ENCODE measurements at regions not wholly inside any gene's neighbourhood (a gene's known extent, or its start where the extent isn't known, plus 50 kb on each side); places are given as distances from the start of the nearest gene placed in this dataset.

- Histone ChIP-seq H3K36me3 (ENCODE audit: insufficient read depth, low read length) (no peaks in the 10 kb centered on the region), H3K27ac (ENCODE audit: low read depth, low read length) (no peak overlapping the region), H3K4me1 (ENCODE audit: insufficient read depth, low read length) (no peaks in the 10 kb centered on the region), H3K27me3 (ENCODE audit: insufficient read depth, low read length, poor library complexity, severe bottlenecking) (no peaks in the 10 kb centered on the region), H3K9me3 (ENCODE audit: low read length) (no peaks in the 10 kb centered on the region), H3K4me3 (ENCODE audit: low read length) (no peak overlapping the region)
- no peak overlapping the region for H3K4me3 Mint-ChIP-seq
- no peaks in the 10 kb centered on the region for H3K36me3 Mint-ChIP-seq
- no peak overlapping the region for H3K27ac Mint-ChIP-seq
- H3K27me3 Mint-ChIP-seq, result peaks cover 0 to 2% of the 10 kb centered on the region in 2 donors
- POLR2A ChIA-PET, result no interaction called here
- no peaks in the 10 kb centered on the region for H3K9me3 Mint-ChIP-seq
- no peak for DNase-seq
- CTCF ChIA-PET, result interaction anchor here (1.0 kb wide), 1 partner anchor 62 kb away, joined by 3 read pairs; no protein-coding TSS in a partner anchor
- H3K4me1 Mint-ChIP-seq, result no peaks in the 10 kb centered on the region
Observed at GRCh38 chr16:80056324-80056723, 455.8 kb upstream of the MAF start.

GRCh38 chr16:80055831-80056230 lies 455.3 kb upstream of the MAF start:
- Histone ChIP-seq H3K4me1 (ENCODE audit: insufficient read depth, low read length) (no peaks in the 10 kb centered on the region), H3K4me3 (ENCODE audit: low read length) (no peak overlapping the region), H3K27ac (ENCODE audit: low read depth, low read length) (no peak overlapping the region), H3K9me3 (ENCODE audit: low read length) (no peaks in the 10 kb centered on the region), H3K36me3 (ENCODE audit: insufficient read depth, low read length) (no peaks in the 10 kb centered on the region), H3K27me3 (ENCODE audit: insufficient read depth, low read length, poor library complexity, severe bottlenecking) (no peaks in the 10 kb centered on the region)
- H3K9me3 Mint-ChIP-seq, result no peaks in the 10 kb centered on the region
- H3K36me3 Mint-ChIP-seq, result no peaks in the 10 kb centered on the region
- no peaks in the 10 kb centered on the region for H3K4me1 Mint-ChIP-seq
- CTCF ChIA-PET, result no interaction called here
- peaks cover 0 to 2% of the 10 kb centered on the region in 2 donors for H3K27me3 Mint-ChIP-seq
- no peak for DNase-seq
- POLR2A ChIA-PET, result no interaction called here
- no peak overlapping the region for H3K27ac Mint-ChIP-seq
- H3K4me3 Mint-ChIP-seq, result no peak overlapping the region

- no peak overlapping the region for H3K27ac ChIP-seq (ENCODE audit: low read depth, low read length)
- no peaks in the 10 kb centered on the region for H3K9me3 ChIP-seq (ENCODE audit: low read length)
- H3K4me1 ChIP-seq (ENCODE audit: insufficient read depth, low read length), result no peaks in the 10 kb centered on the region
- Mint-ChIP-seq H3K27ac (no peak overlapping the region), H3K36me3 (peaks cover 0 to 1% (median 0%) of the 10 kb centered on the region in 3 donors), H3K27me3 (peaks cover 0 to 2% of the 10 kb centered on the region in 2 donors), H3K4me1 (no peaks in the 10 kb centered on the region), H3K9me3 (no peaks in the 10 kb centered on the region), H3K4me3 (no peak overlapping the region)
- POLR2A ChIA-PET, result no interaction called here
- no peaks in the 10 kb centered on the region for H3K27me3 ChIP-seq (ENCODE audit: insufficient read depth, low read length, poor library complexity, severe bottlenecking)
- H3K4me3 ChIP-seq (ENCODE audit: low read length), result no peak overlapping the region
- no peaks in the 10 kb centered on the region for H3K36me3 ChIP-seq (ENCODE audit: insufficient read depth, low read length)
- CTCF ChIA-PET, result no interaction called here
- DNase-seq, result no peak
Observed at GRCh38 chr16:80054647-80055046, 454.1 kb upstream of the MAF start.

- Mint-ChIP-seq H3K36me3 (peaks cover 0 to 1% (median 0%) of the 10 kb centered on the region in 3 donors), H3K4me1 (no peaks in the 10 kb centered on the region), H3K9me3 (no peaks in the 10 kb centered on the region), H3K27ac (no peak overlapping the region), H3K4me3 (no peak overlapping the region), H3K27me3 (peaks cover 3 to 5% of the 10 kb centered on the region in 2 donors)
- no peak overlapping the region for H3K27ac ChIP-seq (ENCODE audit: low read depth, low read length)
- POLR2A ChIA-PET, result no interaction called here
- DNase-seq, result no peak
- no peaks in the 10 kb centered on the region for H3K27me3 ChIP-seq (ENCODE audit: insufficient read depth, low read length, poor library complexity, severe bottlenecking)
- CTCF ChIA-PET, result no interaction called here
- H3K4me3 ChIP-seq (ENCODE audit: low read length), result no peak overlapping the region
- H3K36me3 ChIP-seq (ENCODE audit: insufficient read depth, low read length), result no peaks in the 10 kb centered on the region
- no peaks in the 10 kb centered on the region for H3K9me3 ChIP-seq (ENCODE audit: low read length)
- H3K4me1 ChIP-seq (ENCODE audit: insufficient read depth, low read length), result no peaks in the 10 kb centered on the region
Observed at GRCh38 chr16:80051040-80051439, 450.5 kb upstream of the MAF start.

- no peaks in the 10 kb centered on the region for H3K9me3 Mint-ChIP-seq
- H3K9me3 ChIP-seq (ENCODE audit: low read length), result no peaks in the 10 kb centered on the region
- H3K27me3 ChIP-seq (ENCODE audit: insufficient read depth, low read length, poor library complexity, severe bottlenecking), result no peaks in the 10 kb centered on the region
- DNase-seq, result no peak
- no peak overlapping the region for H3K27ac Mint-ChIP-seq
- no peak overlapping the region for H3K27ac ChIP-seq (ENCODE audit: low read depth, low read length)
- no peak overlapping the region for H3K4me3 Mint-ChIP-seq
- H3K4me3 ChIP-seq (ENCODE audit: low read length), result no peak overlapping the region
- H3K27me3 Mint-ChIP-seq, result peaks cover 5 to 20% of the 10 kb centered on the region in 2 donors
- H3K36me3 ChIP-seq (ENCODE audit: insufficient read depth, low read length), result no peaks in the 10 kb centered on the region
- H3K4me1 Mint-ChIP-seq, result no peaks in the 10 kb centered on the region
- no peaks in the 10 kb centered on the region for H3K4me1 ChIP-seq (ENCODE audit: insufficient read depth, low read length)
- CTCF ChIA-PET, result no interaction called here
- POLR2A ChIA-PET, result no interaction called here
- peaks cover 0 to 1% (median 0%) of the 10 kb centered on the region in 3 donors for H3K36me3 Mint-ChIP-seq
Observed at GRCh38 chr16:80048250-80048649, 447.7 kb upstream of the MAF start.

- no peak overlapping the region for H3K27ac Mint-ChIP-seq
- H3K36me3 ChIP-seq (ENCODE audit: insufficient read depth, low read length), result no peaks in the 10 kb centered on the region
- no peak overlapping the region for H3K4me3 ChIP-seq (ENCODE audit: low read length)
- CTCF ChIA-PET, result no interaction called here
- no peaks in the 10 kb centered on the region for H3K4me1 Mint-ChIP-seq
- POLR2A ChIA-PET, result no interaction called here
- H3K27me3 Mint-ChIP-seq, result peaks cover 8 to 22% of the 10 kb centered on the region in 2 donors
- H3K4me3 Mint-ChIP-seq, result no peak overlapping the region
- no peaks in the 10 kb centered on the region for H3K4me1 ChIP-seq (ENCODE audit: insufficient read depth, low read length)
- H3K36me3 Mint-ChIP-seq, result peaks cover 0 to 1% (median 0%) of the 10 kb centered on the region in 3 donors
- no peaks in the 10 kb centered on the region for H3K27me3 ChIP-seq (ENCODE audit: insufficient read depth, low read length, poor library complexity, severe bottlenecking)
- H3K27ac ChIP-seq (ENCODE audit: low read depth, low read length), result no peak overlapping the region
- H3K9me3 ChIP-seq (ENCODE audit: low read length), result no peaks in the 10 kb centered on the region
- no peak for DNase-seq
- H3K9me3 Mint-ChIP-seq, result no peaks in the 10 kb centered on the region
Observed at GRCh38 chr16:80047842-80048241, 447.3 kb upstream of the MAF start.

GRCh38 chr16:80046848-80047247 lies 446.3 kb upstream of the MAF start:
- Histone ChIP-seq H3K4me3 (ENCODE audit: low read length) (no peak overlapping the region), H3K27me3 (ENCODE audit: insufficient read depth, low read length, poor library complexity, severe bottlenecking) (no peaks in the 10 kb centered on the region), H3K9me3 (ENCODE audit: low read length) (no peaks in the 10 kb centered on the region), H3K27ac (ENCODE audit: low read depth, low read length) (no peak overlapping the region), H3K4me1 (ENCODE audit: insufficient read depth, low read length) (no peaks in the 10 kb centered on the region), H3K36me3 (ENCODE audit: insufficient read depth, low read length) (no peaks in the 10 kb centered on the region)
- ChIA-PET POLR2A (no interaction called here), CTCF (no interaction called here)
- no peaks in the 10 kb centered on the region for H3K9me3 Mint-ChIP-seq
- no peak overlapping the region for H3K4me3 Mint-ChIP-seq
- DNase-seq, result no peak
- H3K36me3 Mint-ChIP-seq, result peaks cover 0 to 1% (median 0%) of the 10 kb centered on the region in 3 donors
- H3K4me1 Mint-ChIP-seq, result no peaks in the 10 kb centered on the region
- no peak overlapping the region for H3K27ac Mint-ChIP-seq
- peaks cover 8 to 25% of the 10 kb centered on the region in 2 donors for H3K27me3 Mint-ChIP-seq

- Histone ChIP-seq H3K9me3 (ENCODE audit: low read length) (no peaks in the 10 kb centered on the region), H3K27ac (ENCODE audit: low read depth, low read length) (no peak overlapping the region), H3K27me3 (ENCODE audit: insufficient read depth, low read length, poor library complexity, severe bottlenecking) (no peaks in the 10 kb centered on the region), H3K4me1 (ENCODE audit: insufficient read depth, low read length) (no peaks in the 10 kb centered on the region), H3K4me3 (ENCODE audit: low read length) (no peak overlapping the region), H3K36me3 (ENCODE audit: insufficient read depth, low read length) (no peaks in the 10 kb centered on the region)
- Mint-ChIP-seq H3K9me3 (no peaks in the 10 kb centered on the region), H3K36me3 (peaks cover 0 to 1% (median 0%) of the 10 kb centered on the region in 3 donors), H3K4me3 (no peak overlapping the region), H3K27me3 (peaks cover 8 to 31% of the 10 kb centered on the region in 2 donors), H3K4me1 (no peaks in the 10 kb centered on the region), H3K27ac (no peak overlapping the region)
- POLR2A ChIA-PET, result no interaction called here
- CTCF ChIA-PET, result no interaction called here
- DNase-seq, result no peak
Observed at GRCh38 chr16:80046261-80046660, 445.7 kb upstream of the MAF start.

GRCh38 chr16:80045861-80046260 lies 445.3 kb upstream of the MAF start:
- DNase-seq, result no peak
- H3K27me3 Mint-ChIP-seq, result peaks cover 8 to 32% of the 10 kb centered on the region in 2 donors
- H3K36me3 Mint-ChIP-seq, result peaks cover 0 to 1% (median 0%) of the 10 kb centered on the region in 3 donors
- ChIA-PET POLR2A (no interaction called here), CTCF (no interaction called here)
- Histone ChIP-seq H3K4me3 (ENCODE audit: low read length) (no peak overlapping the region), H3K27ac (ENCODE audit: low read depth, low read length) (no peak overlapping the region), H3K36me3 (ENCODE audit: insufficient read depth, low read length) (no peaks in the 10 kb centered on the region), H3K27me3 (ENCODE audit: insufficient read depth, low read length, poor library complexity, severe bottlenecking) (no peaks in the 10 kb centered on the region), H3K4me1 (ENCODE audit: insufficient read depth, low read length) (no peaks in the 10 kb centered on the region), H3K9me3 (ENCODE audit: low read length) (no peaks in the 10 kb centered on the region)
- H3K4me3 Mint-ChIP-seq, result no peak overlapping the region
- H3K9me3 Mint-ChIP-seq, result no peaks in the 10 kb centered on the region
- H3K27ac Mint-ChIP-seq, result no peak overlapping the region
- H3K4me1 Mint-ChIP-seq, result no peaks in the 10 kb centered on the region

Measured in CD8-positive, alpha-beta memory T cell (primary cell).